ENCODE measurements at regions not wholly inside any gene's neighbourhood (a gene's known extent, or its start where the extent isn't known, plus 50 kb on each side); places are given as distances from the start of the nearest gene placed in this dataset.

- ATAC-seq, result no peak
- no peak for TF ChIP-seq TRIM25 (IDR thresholded peaks at IDR 0.05; ENCODE audit: borderline replicate concordance)
- TF ChIP-seq ZNF408 (CRISPR knock-in tag; IDR thresholded peaks at IDR 0.05; ENCODE audit: low read depth), result no peak
- TF ChIP-seq LEF1 (IDR thresholded peaks at IDR 0.05), result no peak
- TF ChIP-seq ERF (CRISPR knock-in tag; IDR thresholded peaks at IDR 0.05), result no peak
- TF ChIP-seq SRSF3 (IDR thresholded peaks at IDR 0.05; ENCODE audit: insufficient read depth, low read length), result no peak
- TF ChIP-seq EP400 (IDR thresholded peaks at IDR 0.05), result no peak
- no peak for TF ChIP-seq U2AF2 (optimal IDR thresholded peaks at IDR 0.05; ENCODE audit: low read depth, low read length)
- TF ChIP-seq ZNF282 (CRISPR knock-in tag; IDR thresholded peaks at IDR 0.05), result no peak
- no peak for TF ChIP-seq POLR2A (conservative IDR thresholded peaks at IDR 0.05)
- TF ChIP-seq GMEB1 (CRISPR knock-in tag; IDR thresholded peaks at IDR 0.05), result no peak
- TF ChIP-seq ZNF23 (CRISPR knock-in tag; IDR thresholded peaks at IDR 0.05), result no peak
- TF ChIP-seq NONO (IDR thresholded peaks at IDR 0.05; ENCODE audit: low read depth in 2 of 2, low read length in 1 of 2), result no peak
- no peak for TF ChIP-seq ZNF239 (CRISPR knock-in tag; IDR thresholded peaks at IDR 0.05)
- no peak for TF ChIP-seq JUNB (CRISPR knock-in tag; conservative IDR thresholded peaks at IDR 0.05)
- no peak for TF ChIP-seq ATF3 (IDR thresholded peaks at IDR 0.05)
- no peak for TF ChIP-seq ATF3 (CRISPR knock-in tag; conservative IDR thresholded peaks at IDR 0.05)
- no peak for TF ChIP-seq CCNT2 (IDR thresholded peaks at IDR 0.05; ENCODE audit: borderline replicate concordance, extremely low read depth, insufficient read length, low read depth, low read length)
- TF ChIP-seq, protein P1, sequence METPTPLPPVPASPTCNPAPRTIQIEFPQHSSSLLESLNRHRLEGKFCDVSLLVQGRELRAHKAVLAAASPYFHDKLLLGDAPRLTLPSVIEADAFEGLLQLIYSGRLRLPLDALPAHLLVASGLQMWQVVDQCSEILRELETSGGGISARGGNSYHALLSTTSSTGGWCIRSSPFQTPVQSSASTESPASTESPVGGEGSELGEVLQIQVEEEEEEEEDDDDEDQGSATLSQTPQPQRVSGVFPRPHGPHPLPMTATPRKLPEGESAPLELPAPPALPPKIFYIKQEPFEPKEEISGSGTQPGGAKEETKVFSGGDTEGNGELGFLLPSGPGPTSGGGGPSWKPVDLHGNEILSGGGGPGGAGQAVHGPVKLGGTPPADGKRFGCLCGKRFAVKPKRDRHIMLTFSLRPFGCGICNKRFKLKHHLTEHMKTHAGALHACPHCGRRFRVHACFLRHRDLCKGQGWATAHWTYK (CRISPR knock-in tag; IDR thresholded peaks at IDR 0.05), result no peak
These were observed 151.4 kb upstream of the MCTP2 start for GRCh38 chr15:94079968-94080367.

More at GRCh38 chr15:94079968-94080367, 151.4 kb upstream of the MCTP2 start:
- BruUV-seq (replicated peaks), result no TSS peak
- Histone ChIP-seq H3K4me3 (no peak overlapping the region), H3K4me1 (replicated peaks in 1 of 2; ENCODE audit: control insufficient read depth in 2 of 2, insufficient read depth in 2 of 2, low read length in 2 of 2) (no peaks in the 10 kb centered on the region), H3K27me3 (ENCODE audit: control insufficient read depth in 2 of 2, insufficient read depth in 2 of 2, low read length in 2 of 2) (no peaks in the 10 kb centered on the region), H4K20me1 (replicated peaks; ENCODE audit: control insufficient read depth, insufficient read depth, low read length) (no peaks in the 10 kb centered on the region), H3K9me1 (ENCODE audit: control insufficient read depth, insufficient read depth, low read length) (no peaks in the 10 kb centered on the region), H3K36me3 (ENCODE audit: control insufficient read depth, insufficient read depth, low read length) (no peaks in the 10 kb centered on the region), H3K9ac (ENCODE audit: insufficient read depth in 1 of 2, low read depth in 2 of 2, low read length in 2 of 2) (no peak overlapping the region), H3K4me2 (ENCODE audit: insufficient read depth, low read length) (no peak overlapping the region), H3K27ac (ENCODE audit: extremely low read depth, low read depth, low read length) (no peak overlapping the region), H3K79me2 (ENCODE audit: control insufficient read depth, insufficient read depth, low read length) (no peaks in the 10 kb centered on the region), H3K9me3 (replicated peaks; ENCODE audit: control insufficient read depth, insufficient read depth, low read depth, low read length) (no peaks in the 10 kb centered on the region), H2AFZ (ENCODE audit: low read depth, low read length) (no peak overlapping the region)
- WGBS (ENCODE audit: insufficient coverage, low coverage, missing lambda C conversion rate), result 2% methylated on average over 4 of the region's 4 CpGs
- POLR2A ChIA-PET, result no interaction called here
- intact Hi-C loops (cut with micrococcal nuclease), result no loop called here
- FAIRE-seq (no peak), DNase-seq (ENCODE audit: extremely low read depth in 1 of 4, low spot score in 3 of 4) (no peak)
- CTCF ChIA-PET (ENCODE audit: low intra/inter-chr PET ratio), result no interaction called here
- in situ Hi-C loops (cut with MboI), result no loop called here

Measured in K562 (cell line).